ENCODE measurements at regions not wholly inside any gene's neighbourhood (a gene's known extent, or its start where the extent isn't known, plus 50 kb on each side); places are given as distances from the start of the nearest gene placed in this dataset.

GRCh38 chr2:121094845-121095244 lies 190.2 kb downstream of the TFCP2L1 start:
- TF ChIP-seq, protein P1, sequence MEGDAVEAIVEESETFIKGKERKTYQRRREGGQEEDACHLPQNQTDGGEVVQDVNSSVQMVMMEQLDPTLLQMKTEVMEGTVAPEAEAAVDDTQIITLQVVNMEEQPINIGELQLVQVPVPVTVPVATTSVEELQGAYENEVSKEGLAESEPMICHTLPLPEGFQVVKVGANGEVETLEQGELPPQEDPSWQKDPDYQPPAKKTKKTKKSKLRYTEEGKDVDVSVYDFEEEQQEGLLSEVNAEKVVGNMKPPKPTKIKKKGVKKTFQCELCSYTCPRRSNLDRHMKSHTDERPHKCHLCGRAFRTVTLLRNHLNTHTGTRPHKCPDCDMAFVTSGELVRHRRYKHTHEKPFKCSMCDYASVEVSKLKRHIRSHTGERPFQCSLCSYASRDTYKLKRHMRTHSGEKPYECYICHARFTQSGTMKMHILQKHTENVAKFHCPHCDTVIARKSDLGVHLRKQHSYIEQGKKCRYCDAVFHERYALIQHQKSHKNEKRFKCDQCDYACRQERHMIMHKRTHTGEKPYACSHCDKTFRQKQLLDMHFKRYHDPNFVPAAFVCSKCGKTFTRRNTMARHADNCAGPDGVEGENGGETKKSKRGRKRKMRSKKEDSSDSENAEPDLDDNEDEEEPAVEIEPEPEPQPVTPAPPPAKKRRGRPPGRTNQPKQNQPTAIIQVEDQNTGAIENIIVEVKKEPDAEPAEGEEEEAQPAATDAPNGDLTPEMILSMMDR (IDR thresholded peaks at IDR 0.05), result no peak
- no peak for TF ChIP-seq POLR2A (IDR thresholded peaks at IDR 0.05)
- TF ChIP-seq POLR2AphosphoS5 (IDR thresholded peaks at IDR 0.05), result no peak
- no peak for TF ChIP-seq EP300 (IDR thresholded peaks at IDR 0.05)

All from upper lobe of left lung (tissue), 4 donors.